GM18858 (cell line): ENCODE measurements at regions not wholly inside any gene's neighbourhood (a gene's known extent, or its start where the extent isn't known, plus 50 kb on each side); places are given as distances from the start of the nearest gene placed in this dataset.
"Not testable (repeated sequence)": the region's sequence is repeated elsewhere in the genome, so short reads cannot be mapped to it uniquely, and the experiment has no call there.

Experiments
- ATAC-seq: cut with Tn5 transposase; IDR thresholded peaks from one replicate; pipeline ENCODE4 v1.9.1; 2021; ENCODE audit not compliant: unreplicated experiment

DNA sequence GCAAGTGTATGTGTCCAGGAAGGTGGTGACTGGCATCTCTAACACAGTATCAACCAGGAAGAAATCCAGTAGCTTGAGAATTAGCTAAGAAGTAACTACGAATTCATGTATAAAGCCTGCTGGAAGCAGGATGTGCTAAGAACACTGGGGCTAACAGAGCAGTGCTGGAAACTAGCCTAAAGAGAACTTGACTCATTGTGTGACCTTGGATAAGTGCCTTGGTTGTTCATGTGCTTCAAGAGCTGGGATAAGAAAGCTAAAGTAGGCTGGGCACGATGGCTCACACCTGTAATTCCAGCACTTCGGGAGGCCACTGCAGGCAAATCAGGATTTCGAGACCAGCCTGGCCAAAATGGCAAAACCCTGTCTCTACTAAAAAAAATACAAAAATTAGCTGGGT, 186.9 kb downstream of the RRAGC start:
- ATAC-seq, result no peak

- no peak for ATAC-seq
These were observed 188.4 kb downstream of the RRAGC start for GRCh38 chr1:38671221-38671620.

GRCh38 chr1:38670544-38671122, 188.9 kb downstream of the RRAGC start:
- no peak for ATAC-seq

DNA sequence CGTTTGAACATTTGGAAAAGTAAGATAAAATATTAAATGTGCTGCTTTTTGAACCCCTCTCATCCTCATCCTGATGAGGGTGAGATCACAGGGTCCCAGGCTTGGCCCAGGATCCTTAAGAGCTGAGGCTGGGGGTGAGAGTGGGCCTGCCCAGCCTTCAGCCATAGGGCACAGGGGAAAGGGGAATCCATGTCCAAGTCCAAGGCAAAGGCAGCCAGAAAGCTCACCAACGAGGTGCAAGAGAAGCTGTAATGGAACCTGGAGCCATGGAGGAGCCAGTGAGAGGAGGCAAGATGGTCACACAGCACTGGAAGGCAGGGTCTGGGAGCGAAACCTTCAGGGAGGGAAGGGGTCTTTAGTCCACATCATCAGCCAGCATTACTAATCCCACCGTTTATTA, 191.9 kb downstream of the RRAGC start:
- ATAC-seq, result no peak

DNA sequence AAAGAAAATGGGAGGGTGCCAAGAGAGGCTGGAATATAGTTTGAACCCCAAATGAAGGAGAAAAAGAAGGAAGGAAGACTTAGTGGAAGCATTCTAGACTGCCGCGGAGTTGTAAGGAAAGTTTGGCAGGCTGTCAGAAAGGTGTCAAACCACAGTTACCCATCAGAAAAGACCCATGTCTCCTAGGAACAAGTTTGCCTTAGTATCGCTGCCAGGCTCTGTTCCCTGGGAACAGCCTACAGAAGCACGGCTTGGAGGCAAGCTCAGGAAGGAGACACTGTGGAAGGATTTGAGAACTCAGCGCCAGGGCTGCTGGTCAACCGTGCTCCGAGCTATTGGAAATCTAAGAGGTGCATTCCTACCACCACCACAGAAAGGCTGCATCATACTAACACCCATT, 197.4 kb downstream of the RRAGC start:
- no peak for ATAC-seq

GRCh38 chr1:38658883-38659282, 200.7 kb downstream of the RRAGC start:
- ATAC-seq, result no peak

- no peak for ATAC-seq
These were observed 201.7 kb downstream of the RRAGC start for GRCh38 chr1:38657873-38658272.

DNA sequence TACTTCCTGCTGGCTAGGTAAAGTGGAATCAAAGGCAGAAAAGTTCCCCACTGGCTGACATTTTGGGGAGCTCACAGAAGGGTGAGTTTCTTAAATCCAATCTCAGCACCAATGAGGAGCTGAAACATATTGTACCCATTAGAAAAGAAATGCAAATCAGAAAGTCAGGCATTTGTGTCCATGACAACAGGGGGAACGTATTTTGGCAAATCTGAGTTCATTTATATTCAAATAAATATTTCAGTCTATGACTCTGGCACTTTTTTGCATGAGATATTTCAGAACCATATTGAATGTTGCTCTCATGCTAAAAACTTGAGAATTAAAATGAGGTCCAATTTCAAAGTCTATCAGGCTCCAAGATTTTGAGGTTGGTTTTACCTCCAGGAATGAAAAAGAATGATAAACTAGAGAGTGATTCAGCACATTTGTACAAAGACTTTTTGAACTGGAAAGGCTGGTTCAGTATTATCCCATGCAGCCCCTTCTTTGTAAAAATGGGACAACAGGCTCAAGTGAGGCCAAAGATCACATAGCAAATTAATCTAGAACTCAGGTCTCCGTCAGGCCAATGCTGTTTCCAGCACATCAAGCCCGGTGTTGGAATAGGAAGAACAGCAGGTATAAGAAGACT, 202.2 kb downstream of the RRAGC start:
- ATAC-seq, result no peak

DNA sequence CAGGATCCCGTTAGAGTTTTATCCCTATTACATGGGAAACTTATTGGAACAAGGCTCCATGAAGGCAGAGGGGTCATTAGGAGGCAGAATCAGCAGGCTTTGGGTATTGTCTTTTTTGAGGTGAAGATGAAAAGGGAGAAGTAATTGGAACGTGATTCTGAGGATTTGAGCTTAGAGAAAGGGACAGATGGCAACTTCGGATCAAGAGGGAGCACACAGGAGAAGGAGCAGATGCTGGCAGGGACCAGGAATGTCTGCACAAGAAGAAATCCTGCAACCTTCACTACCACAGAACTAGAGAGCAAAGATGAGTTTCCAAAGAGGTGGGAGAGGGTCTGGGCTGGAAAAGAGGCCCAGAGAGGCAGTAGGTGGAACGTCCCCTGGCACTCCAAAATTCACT, 202.8 kb downstream of the RRAGC start:
- no peak for ATAC-seq

DNA sequence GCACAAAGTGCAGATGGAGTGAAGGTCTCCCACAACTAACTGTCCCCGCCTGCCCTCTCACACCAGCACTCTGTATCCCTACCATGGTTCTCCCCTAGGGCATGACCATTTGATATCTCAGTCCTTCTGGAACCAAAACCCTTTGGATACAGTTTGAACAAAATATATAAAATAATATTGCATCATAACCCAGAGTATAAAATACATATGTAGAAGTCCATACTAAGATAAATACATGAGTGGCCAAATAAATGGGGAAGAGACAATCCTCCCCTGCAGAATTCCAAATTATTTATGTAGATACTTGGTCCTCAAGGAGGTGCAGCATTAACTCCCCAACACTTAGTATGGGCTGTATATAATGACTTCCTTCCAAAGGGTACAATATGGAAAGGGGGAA, 207.4 kb downstream of the RRAGC start:
- no peak for ATAC-seq

- ATAC-seq, result no peak
These were observed 207.9 kb downstream of the RRAGC start for GRCh38 chr1:38651669-38652068.

GRCh38 chr1:38648417-38648816, 211.2 kb downstream of the RRAGC start:
- no peak for ATAC-seq

GRCh38 chr1:38647341-38647740, 212.2 kb downstream of the RRAGC start:
- ATAC-seq, result not testable (repeated sequence)

DNA sequence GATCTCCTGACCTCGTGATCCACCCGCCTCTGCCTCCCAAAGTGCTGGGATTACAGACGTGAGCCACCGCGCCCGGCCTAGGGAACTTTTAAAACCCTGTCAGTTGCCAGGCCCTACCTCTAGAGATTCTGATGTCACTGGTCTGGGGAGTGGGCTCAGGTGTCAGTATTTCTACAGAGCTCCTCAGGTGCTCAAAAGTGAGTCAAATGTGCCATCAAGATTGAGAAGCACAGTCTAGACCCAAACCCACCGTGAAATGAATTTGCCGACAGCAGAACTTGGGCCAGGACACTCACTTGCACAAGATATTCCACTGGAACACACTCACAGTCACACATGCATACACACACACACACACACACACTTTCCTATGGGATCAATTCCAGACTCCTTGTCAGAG, 215.5 kb downstream of the RRAGC start:
- no peak for ATAC-seq

DNA sequence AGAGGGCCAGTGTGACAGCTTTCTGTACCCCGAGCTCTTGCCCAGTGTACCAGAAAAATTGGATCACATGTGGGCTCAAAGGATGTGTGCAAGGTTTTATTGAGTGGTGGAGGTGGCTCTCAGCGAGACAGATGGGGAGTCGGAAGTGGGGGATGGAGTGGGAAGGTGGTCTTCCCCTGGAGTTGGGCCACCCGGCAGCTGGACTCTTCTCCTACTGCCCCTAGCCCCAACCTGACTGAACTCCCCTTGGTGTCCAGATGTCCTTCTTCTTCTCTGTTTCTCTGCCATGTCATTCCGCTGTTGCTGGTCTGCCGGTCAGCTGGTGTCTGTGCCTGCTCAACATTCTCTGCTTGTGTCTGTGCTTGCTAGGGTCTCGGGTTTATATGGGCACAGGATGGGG, 217.9 kb downstream of the RRAGC start:
- no peak for ATAC-seq

DNA sequence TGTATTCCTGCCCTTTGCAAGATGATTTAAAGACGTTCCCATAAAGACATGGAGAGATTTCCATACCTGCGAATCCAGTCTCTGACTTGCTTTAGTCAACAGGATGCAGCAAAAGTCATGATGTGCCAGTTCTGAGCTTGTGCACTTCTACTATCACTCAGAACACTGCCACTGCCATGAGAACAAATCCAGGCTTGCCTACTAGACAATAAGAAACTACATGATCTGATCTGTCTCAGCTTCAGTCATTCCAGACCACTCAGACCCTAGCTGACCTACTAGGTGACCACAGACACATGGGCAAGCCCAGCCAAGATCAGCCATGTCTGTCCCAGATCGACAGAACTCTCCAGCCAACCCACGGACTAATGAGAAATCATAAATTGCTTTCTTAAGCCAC, 219.2 kb downstream of the RRAGC start:
- no peak for ATAC-seq

DNA sequence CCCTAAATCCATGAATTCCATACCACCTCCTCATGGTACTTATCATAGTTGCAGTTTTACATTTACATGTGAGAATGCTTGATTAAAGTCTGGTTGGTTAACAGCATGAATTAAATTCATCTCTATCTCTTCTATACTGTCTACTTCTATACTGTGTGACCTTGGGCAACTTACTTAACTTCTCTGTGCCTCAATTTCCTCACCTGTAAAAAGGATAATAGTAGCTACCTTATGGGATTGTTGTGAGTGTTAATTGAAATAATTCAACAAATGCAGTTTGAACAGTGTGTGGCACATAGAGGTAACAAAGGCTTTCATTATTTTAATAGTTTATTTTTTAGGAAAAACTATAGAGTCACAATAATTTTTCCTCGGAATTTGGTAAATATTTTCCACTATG, 231.3 kb downstream of the RRAGC start:
- no peak for ATAC-seq

GRCh38 chr1:38625939-38626338, 233.6 kb downstream of the RRAGC start:
- no peak for ATAC-seq

DNA sequence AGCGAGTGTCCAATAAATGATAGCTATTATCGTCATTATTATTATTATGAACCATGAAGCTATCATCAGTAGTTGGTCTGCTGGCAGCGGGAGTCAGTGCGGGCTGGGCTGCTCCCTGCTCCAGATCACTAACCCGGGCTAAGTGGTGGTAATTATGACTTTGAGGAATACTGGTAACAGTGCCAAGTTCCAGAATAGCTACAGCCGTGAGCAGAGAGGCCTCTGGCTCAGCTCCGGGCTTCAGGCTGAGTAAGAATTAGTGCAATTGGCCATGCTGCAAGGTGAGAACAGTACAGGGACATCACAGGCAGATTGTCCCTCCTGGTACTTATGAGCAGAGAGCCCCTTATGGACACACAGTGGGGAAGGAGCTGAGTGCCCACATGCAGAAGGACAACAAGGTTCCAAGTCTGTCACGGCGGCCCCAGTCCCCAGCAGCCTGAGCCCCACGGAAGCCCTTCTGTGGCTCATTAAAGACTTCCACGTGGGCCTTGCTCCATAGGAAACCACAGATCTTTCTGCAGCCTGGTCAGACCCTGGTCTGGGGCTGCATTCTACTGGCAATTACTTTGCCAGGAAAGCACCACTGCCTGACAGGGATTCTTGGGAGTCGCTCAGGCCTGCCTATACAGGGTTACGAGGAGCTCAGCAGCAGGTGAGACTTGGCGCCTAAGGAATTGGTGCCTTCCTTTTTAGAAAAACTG, 235.1 kb downstream of the RRAGC start:
- ATAC-seq, result no peak

GRCh38 chr1:38623529-38623928, 236.0 kb downstream of the RRAGC start:
- ATAC-seq, result no peak

DNA sequence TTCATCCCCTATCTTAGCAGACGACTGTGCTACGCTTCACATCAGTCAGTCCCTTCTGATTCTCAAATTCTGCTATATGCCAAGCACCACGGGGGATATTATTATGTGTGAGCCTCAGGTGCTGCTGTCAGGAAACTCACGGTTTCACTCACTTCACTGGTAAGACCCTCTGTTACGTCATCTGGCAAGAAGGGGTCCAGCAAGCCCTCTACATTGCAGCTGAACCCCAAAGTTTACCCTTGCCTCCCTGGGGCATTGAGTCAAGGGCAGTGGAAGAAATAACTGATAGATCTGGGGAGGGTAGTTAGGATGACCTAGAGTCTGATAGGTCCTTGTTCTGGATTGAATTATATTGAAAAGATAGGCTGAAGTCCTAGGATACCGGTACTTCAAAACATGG, 237.4 kb downstream of the RRAGC start:
- no peak for ATAC-seq

DNA sequence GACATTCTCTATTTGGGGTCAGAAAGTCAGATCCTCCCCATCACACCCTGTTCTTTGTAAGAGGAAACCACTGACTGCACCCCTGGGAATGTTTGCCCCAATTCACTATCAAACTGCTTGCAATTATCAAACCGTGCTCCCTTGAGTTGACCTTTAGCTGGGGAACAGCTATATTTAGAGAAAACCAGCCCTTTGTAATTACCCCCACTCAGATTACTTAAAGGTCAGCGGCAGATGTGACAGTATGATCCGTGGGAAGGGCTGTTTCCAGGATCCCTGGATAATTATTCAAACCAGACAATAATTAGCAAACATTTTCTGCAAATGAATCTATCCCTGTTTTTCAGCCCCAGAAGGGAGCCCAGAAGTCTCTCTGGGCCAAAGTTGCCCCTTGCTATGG, 242.7 kb downstream of the RRAGC start:
- ATAC-seq, result no peak

DNA sequence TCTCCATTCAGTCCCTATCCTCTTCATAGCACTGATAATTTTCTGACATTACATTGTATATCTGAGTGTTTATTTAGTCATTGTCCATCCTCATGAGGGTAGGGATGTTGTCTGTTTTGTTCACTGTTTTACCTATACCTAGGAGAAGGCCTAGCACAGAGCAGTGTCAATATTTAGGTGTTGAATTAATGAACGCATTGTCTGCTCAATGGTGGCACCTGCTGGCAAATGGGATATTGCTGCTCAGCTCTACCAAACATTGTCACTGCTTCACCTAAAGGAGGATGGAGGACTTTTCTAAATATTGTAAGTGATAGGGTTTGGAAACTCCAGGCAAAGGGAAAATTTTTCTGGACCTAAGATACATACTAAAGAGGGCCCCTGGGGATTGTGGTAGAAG, 243.9 kb downstream of the RRAGC start:
- no peak for ATAC-seq
